ENCODE measurements at regions not wholly inside any gene's neighbourhood (a gene's known extent, or its start where the extent isn't known, plus 50 kb on each side); places are given as distances from the start of the nearest gene placed in this dataset.

GRCh38 chr18:34959989-34960388, 81.2 kb upstream of the MAPRE2 start:
- TF ChIP-seq CTCF (IDR thresholded peaks at IDR 0.05; ENCODE audit: insufficient read depth, low read length) (no peak), GABPA (IDR thresholded peaks at IDR 0.05; ENCODE audit: low read depth) (no peak), SPI1 (IDR thresholded peaks at IDR 0.05; ENCODE audit: borderline replicate concordance, low read depth) (no peak)

Data from HL-60 (cell line).